Common myeloid progenitor, CD34-positive (primary cell): ENCODE measurements at regions not wholly inside any gene's neighbourhood (a gene's known extent, or its start where the extent isn't known, plus 50 kb on each side); places are given as distances from the start of the nearest gene placed in this dataset.

Experiments used
- CTCF ChIA-PET: fragments of 350-600 bp; sonication (Branson Sonifier 250); formaldehyde crosslinking; loops from one replicate; lab custom pipeline; 2021; ENCODE audit warnings: antibody characterized with exemption; lab: Charles Lee
- POLR2A ChIA-PET: fragments of 350-600 bp; sonication (Branson Sonifier 250); formaldehyde crosslinking; loops from one replicate; lab custom pipeline; 2021; ENCODE audit warnings: antibody characterized with exemption; lab: Charles Lee
- DNase-seq, 3 donors: peaks; one replicate each; pipeline versions ENCODE4 v3.0.0 to v3.0.0-alpha.2; 2013
- H3K27ac ChIP-seq, 2 experiments: 1 replicate in 1 of 2; 2 replicates in 1 of 2; pipeline ENCODE4 v1.7.0; 2013; ENCODE audit warnings: inconsistent platforms in 2 of 2, low read length in 2 of 2, mild to moderate bottlenecking in 2 of 2, low read depth in 1 of 2, moderate library complexity in 1 of 2; ENCODE audit not compliant: severe bottlenecking in 2 of 2, insufficient read depth in 1 of 2, poor library complexity in 1 of 2
- H3K27me3 ChIP-seq, 5 experiments: replicated peaks in 2 of 5; 1 replicate in 3 of 5; 2 replicates in 2 of 5; pipeline versions ENCODE4 v1.6.1 to v1.7.0; 2013; ENCODE audit warnings: low read length in 4 of 5, mild to moderate bottlenecking in 2 of 5, moderate library complexity in 2 of 5, inconsistent platforms in 1 of 5; ENCODE audit not compliant: insufficient read depth in 5 of 5, control insufficient read depth in 4 of 5
- H3K36me3 ChIP-seq, 4 experiments: 1 replicate in 2 of 4; 2 replicates in 2 of 4; pipeline versions ENCODE4 v1.6.1 to v1.7.0; 2013; ENCODE audit warnings: low read length in 3 of 4, control low read depth in 1 of 4, mild to moderate bottlenecking in 1 of 4; ENCODE audit not compliant: control insufficient read depth in 4 of 4, insufficient read depth in 4 of 4
- H3K4me1 ChIP-seq, 4 experiments: 1 replicate in 3 of 4; 2 replicates in 1 of 4; pipeline versions ENCODE4 v1.6.1 to v1.7.1; 2013; ENCODE audit warnings: low read length in 3 of 4, mild to moderate bottlenecking in 3 of 4, control low read depth in 1 of 4, inconsistent platforms in 1 of 4, moderate library complexity in 1 of 4; ENCODE audit not compliant: control insufficient read depth in 4 of 4, insufficient read depth in 4 of 4; ENCODE audit errors: control extremely low read depth in 1 of 4
- H3K4me3 ChIP-seq, 7 experiments: 1 replicate in 4 of 7; 2 replicates in 3 of 7; pipeline versions ENCODE4 v1.5.1 to v1.7.0; 2013; ENCODE audit warnings: mild to moderate bottlenecking in 7 of 7, low read length in 6 of 7, moderate library complexity in 6 of 7, inconsistent platforms in 2 of 7, low read depth in 2 of 7, control low read depth in 1 of 7; ENCODE audit not compliant: insufficient read depth in 4 of 7, control insufficient read depth in 1 of 7; ENCODE audit errors: extremely low read depth in 1 of 7
- H3K9me3 ChIP-seq, 5 experiments: 1 replicate in 4 of 5; 2 replicates in 1 of 5; pipeline versions ENCODE4 v1.6.1 to v1.7.1; 2013; ENCODE audit warnings: low read length in 4 of 5, mild to moderate bottlenecking in 2 of 5, inconsistent platforms in 1 of 5, low read depth in 1 of 5, moderate library complexity in 1 of 5; ENCODE audit not compliant: control insufficient read depth in 4 of 5, insufficient read depth in 2 of 5; ENCODE audit errors: control extremely low read depth in 1 of 5
- whole genome bisulfite sequencing: methylation state at CpG from one replicate; pipeline ENCODE4 v1.1.5; 2013; ENCODE audit not compliant: insufficient coverage; 5-methylcytosine and 5-hydroxymethylcytosine counted together

- H3K4me1 ChIP-seq: peaks cover 3 to 19% (median 10%) of the 10 kb centered on the region in 4 experiments
- no peak for DNase-seq
- H3K4me3 ChIP-seq: no peak overlapping the region
- ChIA-PET CTCF (interaction anchor here (2.6 kb wide), 1 partner anchor 10 kb away, joined by 7 read pairs; no protein-coding TSS in a partner anchor), POLR2A (interaction anchor here (0.7 kb wide), 1 partner anchor 72 kb away, joined by 4 read pairs; no protein-coding TSS in a partner anchor)
- peaks cover 0 to 6% (median 3%) of the 10 kb centered on the region in 5 experiments for H3K9me3 ChIP-seq
- no peak overlapping the region for H3K27ac ChIP-seq
- H3K27me3 ChIP-seq: no peaks in the 10 kb centered on the region
- WGBS: 100% methylated on average over 2 of the region's 2 CpGs
- no peaks in the 10 kb centered on the region for H3K36me3 ChIP-seq
Measured at GRCh38 chr12:85606455-85606854, 229.8 kb downstream of the RASSF9 start.

DNA sequence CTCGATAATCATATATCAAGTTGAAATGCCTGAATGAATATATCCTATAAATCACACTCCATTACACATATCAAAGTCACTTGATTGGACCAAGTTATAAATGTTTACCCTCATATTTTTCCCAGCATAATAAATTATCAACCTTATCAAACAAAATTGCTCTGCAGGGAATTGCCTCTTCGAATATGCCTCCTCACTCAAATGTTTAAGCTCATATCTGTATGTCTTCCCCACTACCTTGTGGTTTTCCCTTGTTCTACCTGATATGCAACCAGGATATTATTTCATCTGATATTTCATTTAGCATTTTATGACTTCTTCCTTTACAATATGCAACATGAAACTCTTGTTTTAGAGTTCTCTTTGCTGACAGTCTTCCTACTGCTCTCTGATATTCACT is 226.4 kb downstream of the RASSF9 start:
- ChIA-PET POLR2A (no interaction called here), CTCF (interaction anchor here (0.7 kb wide), 1 partner anchor 14 kb away, joined by 3 read pairs; no protein-coding TSS in a partner anchor)
- Histone ChIP-seq H3K27ac (no peak overlapping the region), H3K9me3 (peaks cover 0 to 7% (median 3%) of the 10 kb centered on the region in 5 experiments), H3K4me1 (peaks cover 0 to 2% (median 0%) of the 10 kb centered on the region in 4 experiments), H3K4me3 (no peak overlapping the region), H3K36me3 (no peaks in the 10 kb centered on the region), H3K27me3 (no peaks in the 10 kb centered on the region)
- DNase-seq: no peak
- 11% methylated on average over 1 of the region's 2 CpGs for WGBS

DNA sequence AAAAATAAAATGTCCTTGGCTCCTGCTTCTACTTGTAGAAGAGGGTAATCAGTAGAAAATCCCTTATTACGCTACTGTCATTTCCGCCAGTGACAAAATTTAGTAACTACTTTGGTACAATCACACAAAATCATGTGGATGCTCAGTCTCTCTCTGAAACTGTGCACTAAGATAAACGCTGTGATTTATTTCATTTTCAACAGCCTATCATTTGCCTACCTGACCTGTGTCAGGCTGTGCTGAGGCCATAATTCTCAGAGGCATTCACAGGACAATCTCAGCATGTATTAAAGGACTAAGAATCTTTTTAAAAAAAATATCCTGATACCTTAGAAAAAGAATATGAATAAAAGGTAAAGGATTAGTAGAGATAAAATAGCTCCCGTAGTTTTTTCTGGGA is 226.0 kb downstream of the RASSF9 start:
- Histone ChIP-seq H3K4me1 (peaks cover 0 to 2% (median 0%) of the 10 kb centered on the region in 4 experiments), H3K27me3 (no peaks in the 10 kb centered on the region), H3K4me3 (no peak overlapping the region), H3K36me3 (no peaks in the 10 kb centered on the region), H3K27ac (no peak overlapping the region), H3K9me3 (peaks cover 0 to 7% (median 3%) of the 10 kb centered on the region in 5 experiments)
- ChIA-PET POLR2A (no interaction called here), CTCF (interaction anchor here (0.7 kb wide), 1 partner anchor 14 kb away, joined by 3 read pairs; no protein-coding TSS in a partner anchor)
- DNase-seq: no peak
- 95% methylated on average over 3 of the region's 4 CpGs for WGBS

GRCh38 chr12:85616201-85616600 is 220.0 kb downstream of the RASSF9 start:
- 100% methylated on average over 1 of the region's 2 CpGs for WGBS
- CTCF ChIA-PET: interaction anchor here (0.8 to 1.5 kb wide), 4 partner anchors 10 to 251 kb away, joined by 3 to 7 read pairs (median 3); no protein-coding TSS in a partner anchor
- POLR2A ChIA-PET: no interaction called here

DNA sequence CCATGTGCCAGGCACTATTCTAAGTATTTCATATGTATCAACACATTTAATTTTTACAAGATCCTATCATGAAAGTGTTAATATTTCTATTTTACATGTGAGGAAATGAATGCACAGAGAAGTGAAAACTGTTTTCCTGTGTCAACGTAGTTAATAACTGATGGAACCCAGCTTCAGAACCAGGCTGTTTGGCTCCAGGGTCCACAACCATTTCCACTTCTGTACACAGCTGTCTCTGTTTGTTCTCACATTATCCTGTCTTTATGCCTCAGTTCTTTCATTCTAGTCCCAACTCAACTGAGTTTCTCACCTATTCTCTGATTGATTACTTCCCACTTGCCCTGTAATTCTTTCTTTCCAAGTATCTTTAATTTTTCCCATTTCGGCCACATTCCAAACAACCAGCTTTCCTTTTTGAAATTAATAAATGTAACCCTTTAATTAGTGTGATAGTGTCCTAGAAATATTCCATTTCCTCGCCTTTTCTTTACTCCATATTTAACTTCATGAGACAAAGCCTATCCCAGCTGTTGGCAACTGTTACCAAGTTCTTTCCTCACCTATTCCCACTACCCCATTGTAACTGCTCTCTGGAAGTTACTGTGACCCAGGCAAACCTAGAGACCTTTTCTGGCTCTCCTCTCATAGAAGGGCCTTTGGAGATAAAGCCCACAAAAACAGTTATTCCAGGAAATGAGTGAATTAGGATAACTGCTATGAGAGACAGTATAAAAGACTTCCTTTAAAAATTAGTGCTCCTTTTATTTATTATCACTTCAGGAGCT is 218.7 kb downstream of the RASSF9 start:
- Histone ChIP-seq H3K27ac (no peak overlapping the region), H3K27me3 (no peaks in the 10 kb centered on the region), H3K4me1 (peaks cover 5 to 9% (median 7%) of the 10 kb centered on the region in 4 experiments), H3K4me3 (no peak overlapping the region), H3K36me3 (no peaks in the 10 kb centered on the region), H3K9me3 (peaks cover 0 to 3% (median 0%) of the 10 kb centered on the region in 5 experiments)
- ChIA-PET POLR2A (interaction anchor here (0.8 kb wide), 1 partner anchor 9 kb away, joined by 3 read pairs; no protein-coding TSS in a partner anchor), CTCF (interaction anchor here (0.8 to 1.1 kb wide), 3 partner anchors 9 to 249 kb away, joined by 3 read pairs; no protein-coding TSS in a partner anchor)
- DNase-seq: no peak
- 0% methylated on average over 1 of the region's 3 CpGs for WGBS

More at GRCh38 chr12:85616201-85616600, 220.0 kb downstream of the RASSF9 start:
- Histone ChIP-seq H3K9me3 (peaks cover 0 to 3% (median 0%) of the 10 kb centered on the region in 5 experiments), H3K27ac (no peak overlapping the region), H3K27me3 (no peaks in the 10 kb centered on the region), H3K4me3 (no peak overlapping the region), H3K36me3 (no peaks in the 10 kb centered on the region), H3K4me1 (peaks cover 5 to 9% (median 7%) of the 10 kb centered on the region in 4 experiments)
- no peak for DNase-seq

- Histone ChIP-seq H3K9me3 (peaks cover 0 to 3% (median 0%) of the 10 kb centered on the region in 5 experiments), H3K36me3 (no peaks in the 10 kb centered on the region), H3K4me3 (no peak overlapping the region), H3K4me1 (peaks cover 10 to 15% (median 11%) of the 10 kb centered on the region in 4 experiments), H3K27me3 (no peaks in the 10 kb centered on the region), H3K27ac (no peak overlapping the region)
- no peak for DNase-seq
- 100% methylated on average over 2 of the region's 2 CpGs for WGBS
- CTCF ChIA-PET: interaction anchor here (0.5 to 1.2 kb wide), 2 partner anchors 9 to 54 kb away, joined by 3 to 4 read pairs; no protein-coding TSS in a partner anchor
- POLR2A ChIA-PET: interaction anchor here (0.6 kb wide), 1 partner anchor 56 kb away, joined by 4 read pairs; no protein-coding TSS in a partner anchor
Measured at GRCh38 chr12:85621041-85621440, 215.2 kb downstream of the RASSF9 start.
